H9 (cell line): ENCODE measurements at regions not wholly inside any gene's neighbourhood (a gene's known extent, or its start where the extent isn't known, plus 50 kb on each side); places are given as distances from the start of the nearest gene placed in this dataset.

ENCODE experiments used
- DNase-seq: peaks from one replicate; pipeline ENCODE4 v3.0.0-alpha.2; 2017
- H2AFZ ChIP-seq: one replicate; pipeline ENCODE4 v1.6.1; 2013; ENCODE audit warnings: mild to moderate bottlenecking, low read length, control low read depth, moderate library complexity
- H2AK5ac ChIP-seq: 2 replicates; pipeline ENCODE4 v1.6.1; 2013; ENCODE audit warnings: low read length, control low read depth, mixed read lengths; ENCODE audit not compliant: insufficient read length
- H2BK120ac ChIP-seq: one replicate; pipeline ENCODE4 v1.6.1; 2013; ENCODE audit warnings: low read depth, mild to moderate bottlenecking, low read length, control low read depth, inconsistent platforms; ENCODE audit not compliant: poor library complexity, severe bottlenecking
- H2BK12ac ChIP-seq: 2 replicates; pipeline ENCODE4 v1.6.1; 2013; ENCODE audit warnings: low read length, control low read depth, mixed read lengths, low read depth; ENCODE audit not compliant: insufficient read length
- H2BK15ac ChIP-seq: 2 replicates; pipeline ENCODE4 v1.6.1; 2013; ENCODE audit warnings: low read depth, low read length, control low read depth
- H2BK20ac ChIP-seq: one replicate; pipeline ENCODE4 v1.6.1; 2013; ENCODE audit warnings: low read depth, mild to moderate bottlenecking, low read length, control low read depth, inconsistent platforms; ENCODE audit not compliant: poor library complexity, severe bottlenecking
- H2BK5ac ChIP-seq: 2 replicates; pipeline ENCODE4 v1.6.1; 2013; ENCODE audit warnings: low read length, control low read depth, mixed read lengths; ENCODE audit not compliant: insufficient read length
- H3K14ac ChIP-seq: 2 replicates; pipeline ENCODE4 v1.6.1; 2013; ENCODE audit warnings: low read length, control low read depth; ENCODE audit not compliant: insufficient read depth
- H3K18ac ChIP-seq: 2 replicates; pipeline ENCODE4 v1.6.1; 2013; ENCODE audit warnings: low read depth, mild to moderate bottlenecking, mixed read lengths, low read length, control low read depth; ENCODE audit not compliant: insufficient read length
- H3K23ac ChIP-seq: 2 replicates; pipeline ENCODE4 v1.6.1; 2013; ENCODE audit warnings: low read length, control low read depth, mixed read lengths, low read depth; ENCODE audit not compliant: insufficient read length
- H3K23me2 ChIP-seq: 2 replicates; pipeline ENCODE4 v1.6.1; 2013; ENCODE audit warnings: low read depth, mild to moderate bottlenecking, mixed read lengths, low read length, control low read depth; ENCODE audit not compliant: insufficient read length, poor library complexity, severe bottlenecking
- H3K27ac ChIP-seq: 2 replicates; pipeline ENCODE4 v1.5.1; 2013; ENCODE audit warnings: low read length, control low read depth, mixed read lengths, low read depth; ENCODE audit not compliant: insufficient read length
- H3K27me3 ChIP-seq: 2 replicates; pipeline ENCODE4 v1.6.1; 2013; ENCODE audit warnings: low read length, control low read depth, inconsistent platforms; ENCODE audit not compliant: insufficient read depth
- H3K4ac ChIP-seq: 2 replicates; pipeline ENCODE4 v1.6.1; 2013; ENCODE audit warnings: low read depth, mild to moderate bottlenecking, control low read depth, inconsistent platforms, low read length, moderate library complexity
- H3K4me1 ChIP-seq: 2 replicates; pipeline ENCODE4 v1.6.1; 2013; ENCODE audit warnings: low read length, control low read depth, inconsistent platforms; ENCODE audit not compliant: insufficient read depth
- H3K4me2 ChIP-seq: 2 replicates; pipeline ENCODE4 v1.6.1; 2013; ENCODE audit warnings: low read length, control low read depth, mixed read lengths; ENCODE audit not compliant: insufficient read length, insufficient read depth
- H3K56ac ChIP-seq: 2 replicates; pipeline ENCODE4 v1.6.1; 2013; ENCODE audit warnings: low read depth, mild to moderate bottlenecking, mixed read lengths, low read length, control low read depth; ENCODE audit not compliant: insufficient read length
- H3K79me1 ChIP-seq: 2 replicates; pipeline ENCODE4 v1.6.1; 2013; ENCODE audit warnings: low read depth, mild to moderate bottlenecking, moderate library complexity, low read length, control low read depth, inconsistent platforms; ENCODE audit not compliant: insufficient read depth, poor library complexity, severe bottlenecking
- H3K79me2 ChIP-seq: 2 replicates; pipeline ENCODE4 v1.6.1; 2013; ENCODE audit warnings: low read length, control low read depth, inconsistent platforms; ENCODE audit not compliant: insufficient read depth
- H3K9ac ChIP-seq: 2 replicates; pipeline ENCODE4 v1.6.1; 2013; ENCODE audit warnings: low read length, control low read depth, mixed read lengths; ENCODE audit not compliant: insufficient read length; ENCODE audit errors: extremely low read depth
- H3K9me3 ChIP-seq: one replicate; pipeline ENCODE4 v1.6.1; 2013; ENCODE audit warnings: low read depth, low read length, inconsistent platforms; ENCODE audit not compliant: control insufficient read depth
- H3T11ph ChIP-seq: one replicate; pipeline ENCODE4 v1.6.1; 2013; ENCODE audit warnings: mild to moderate bottlenecking, low read length, control low read depth, inconsistent platforms
- H4K20me1 ChIP-seq: one replicate; pipeline ENCODE4 v1.6.1; 2013; ENCODE audit not compliant: control insufficient read depth, insufficient read length, insufficient read depth
- H4K5ac ChIP-seq: 2 replicates; pipeline ENCODE4 v1.6.1; 2013; ENCODE audit warnings: low read depth, mild to moderate bottlenecking, mixed read lengths, low read length, control low read depth; ENCODE audit not compliant: insufficient read length
- H4K8ac ChIP-seq: replicated peaks from 2 replicates; pipeline ENCODE4 v1.6.1; 2013; ENCODE audit warnings: low read length, control low read depth, mixed read lengths, low read depth; ENCODE audit not compliant: insufficient read length
- H4K91ac ChIP-seq: 2 replicates; pipeline ENCODE4 v1.6.1; 2013; ENCODE audit warnings: low read depth, mild to moderate bottlenecking, moderate library complexity, mixed read lengths, low read length, control low read depth; ENCODE audit not compliant: insufficient read length
- H3K27ac Mint-ChIP-seq, 3 experiments: 2 replicates in 2 of 3; 3 replicates in 1 of 3; pipeline ENCODE4 v1.8.0; 2020 to 2021; ENCODE audit warnings: mixed read lengths in 3 of 3, mild to moderate bottlenecking in 1 of 3, moderate library complexity in 1 of 3
- H3K27me3 Mint-ChIP-seq: 2 replicates; pipeline ENCODE4 v1.8.0; 2021; ENCODE audit warnings: low read depth, mild to moderate bottlenecking, moderate library complexity, mixed read lengths
- H3K36me3 Mint-ChIP-seq, 3 experiments: 2 replicates in 2 of 3; 3 replicates in 1 of 3; pipeline ENCODE4 v1.8.0; 2020 to 2021; ENCODE audit warnings: low read depth in 3 of 3, mixed read lengths in 3 of 3; ENCODE audit not compliant: insufficient read depth in 1 of 3
- H3K4me1 Mint-ChIP-seq, 2 experiments: 2 replicates each; pipeline ENCODE4 v1.8.0; 2020; ENCODE audit warnings: mixed read lengths in 2 of 2
- H3K4me3 Mint-ChIP-seq, 2 experiments: 2 replicates in 1 of 2; 3 replicates in 1 of 2; pipeline ENCODE4 v1.8.0; 2020 to 2021; ENCODE audit warnings: mild to moderate bottlenecking in 2 of 2, mixed read lengths in 2 of 2, moderate library complexity in 1 of 2
- H3K9me3 Mint-ChIP-seq, 2 experiments: 2 replicates in 1 of 2; 3 replicates in 1 of 2; pipeline ENCODE4 v1.8.0; 2020; ENCODE audit warnings: mild to moderate bottlenecking in 2 of 2, mixed read lengths in 2 of 2, moderate library complexity in 1 of 2
- CTCF ChIP-seq: fragments of 200-600 bp; sonication (generic); conservative IDR thresholded peaks from 3 replicates; pipeline ENCODE4 v1.8.0; 2021; ENCODE audit warnings: antibody characterized with exemption, mild to moderate bottlenecking
- WGBS: extraction: QIAGEN DNeasy Blood & Tissue Kit; methylation state at CpG from one replicate; pipeline ENCODE4 v1.1.7; 2013; ENCODE audit warnings: missing lambda C conversion rate, low lambda C conversion rate, mixed read lengths; ENCODE audit not compliant: insufficient read length; ENCODE audit errors: extremely low coverage; 5-methylcytosine and 5-hydroxymethylcytosine counted together

- Histone ChIP-seq H2BK5ac (no peak overlapping the region), H3K9ac (no peak overlapping the region), H3K9me3 (no peaks in the 10 kb centered on the region), H3K79me1 (no peaks in the 10 kb centered on the region), H3K23me2 (no peaks in the 10 kb centered on the region), H3K4ac (no peak overlapping the region), H2AFZ (no peak overlapping the region), H2BK20ac (no peak overlapping the region), H3K79me2 (no peaks in the 10 kb centered on the region), H3K4me1 (no peaks in the 10 kb centered on the region), H3K18ac (no peak overlapping the region), H3K56ac (no peak overlapping the region), H4K91ac (no peak overlapping the region), H3K4me2 (no peak overlapping the region), H2BK12ac (no peak overlapping the region), H3K23ac (no peak overlapping the region), H4K20me1 (no peaks in the 10 kb centered on the region), H2AK5ac (no peak overlapping the region), H3K14ac (no peak overlapping the region), H3K27ac (no peak overlapping the region), H4K5ac (no peak overlapping the region), H3T11ph (no peak overlapping the region), H4K8ac (no peak overlapping the region), H2BK120ac (no peak overlapping the region), H3K27me3 (no peaks in the 10 kb centered on the region), H2BK15ac (no peak overlapping the region)
- Mint-ChIP-seq H3K27ac (no peak overlapping the region), H3K27me3 (peaks cover 10% of the 10 kb centered on the region), H3K4me3 (no peak overlapping the region), H3K9me3 (no peaks in the 10 kb centered on the region), H3K4me1 (peaks cover 8 to 12% of the 10 kb centered on the region in 2 experiments), H3K36me3 (no peaks in the 10 kb centered on the region)
- DNase-seq, result peak; percentile 18
- WGBS, result no CpG with 5 or more reads among the region's 11 CpGs
- no peak for TF ChIP-seq CTCF
Measured at GRCh38 chr7:155974186-155974897, 162.1 kb upstream of the SHH start.
